Hepatocyte (in vitro differentiated cells): ENCODE measurements at regions not wholly inside any gene's neighbourhood (a gene's known extent, or its start where the extent isn't known, plus 50 kb on each side); places are given as distances from the start of the nearest gene placed in this dataset.

Experiments
- EZH2phosphoT487 ChIP-seq: fragments of 200-600 bp; sonication (generic); IDR thresholded peaks from one replicate; pipeline ENCODE4 v1.6.1; 2018; ENCODE audit warnings: antibody characterized with exemption, mild to moderate bottlenecking, low read depth, moderate library complexity; ENCODE audit not compliant: unreplicated experiment, severe bottlenecking
- TF ChIP-seq, protein P1 (sequence below): fragments of 200-600 bp; sonication (generic); IDR thresholded peaks from 2 replicates; pipeline ENCODE4 v1.5.1; 2016; ENCODE audit warnings: antibody characterized with exemption, mild to moderate bottlenecking; ENCODE audit not compliant: poor library complexity

- TF ChIP-seq, protein P1, sequence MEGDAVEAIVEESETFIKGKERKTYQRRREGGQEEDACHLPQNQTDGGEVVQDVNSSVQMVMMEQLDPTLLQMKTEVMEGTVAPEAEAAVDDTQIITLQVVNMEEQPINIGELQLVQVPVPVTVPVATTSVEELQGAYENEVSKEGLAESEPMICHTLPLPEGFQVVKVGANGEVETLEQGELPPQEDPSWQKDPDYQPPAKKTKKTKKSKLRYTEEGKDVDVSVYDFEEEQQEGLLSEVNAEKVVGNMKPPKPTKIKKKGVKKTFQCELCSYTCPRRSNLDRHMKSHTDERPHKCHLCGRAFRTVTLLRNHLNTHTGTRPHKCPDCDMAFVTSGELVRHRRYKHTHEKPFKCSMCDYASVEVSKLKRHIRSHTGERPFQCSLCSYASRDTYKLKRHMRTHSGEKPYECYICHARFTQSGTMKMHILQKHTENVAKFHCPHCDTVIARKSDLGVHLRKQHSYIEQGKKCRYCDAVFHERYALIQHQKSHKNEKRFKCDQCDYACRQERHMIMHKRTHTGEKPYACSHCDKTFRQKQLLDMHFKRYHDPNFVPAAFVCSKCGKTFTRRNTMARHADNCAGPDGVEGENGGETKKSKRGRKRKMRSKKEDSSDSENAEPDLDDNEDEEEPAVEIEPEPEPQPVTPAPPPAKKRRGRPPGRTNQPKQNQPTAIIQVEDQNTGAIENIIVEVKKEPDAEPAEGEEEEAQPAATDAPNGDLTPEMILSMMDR, result no peak
- TF ChIP-seq EZH2phosphoT487, result no peak
Observed at GRCh38 chr9:13970018-13970417, 343.9 kb downstream of the NFIB start.
